ENCODE measurements at regions not wholly inside any gene's neighbourhood (a gene's known extent, or its start where the extent isn't known, plus 50 kb on each side); places are given as distances from the start of the nearest gene placed in this dataset.

DNA sequence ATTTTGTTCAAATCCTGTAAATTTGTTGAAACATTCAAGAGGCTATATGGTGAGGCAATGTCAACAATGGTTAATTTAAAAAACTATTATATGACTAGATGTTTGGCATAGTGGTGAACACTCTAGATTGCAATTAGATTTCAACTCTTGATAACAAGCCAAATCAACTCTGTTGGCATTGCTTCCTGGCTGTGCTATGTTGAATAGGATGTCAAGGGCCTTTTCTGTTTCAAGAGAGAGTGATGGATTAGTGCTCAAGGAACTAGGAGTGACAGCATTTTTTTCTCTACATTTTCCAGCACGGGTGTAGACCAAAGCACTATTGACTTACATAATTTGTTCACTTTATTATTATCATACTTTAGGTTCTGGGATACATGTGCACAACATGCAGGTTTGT lies 172.4 kb upstream of the KCNH7 start:
- H3K4me2 ChIP-seq (ENCODE audit: low read length) = no peak overlapping the region
- no peaks in the 10 kb centered on the region for H3K79me2 ChIP-seq (ENCODE audit: low read length)
- no peak for TF ChIP-seq EZH2phosphoT487 (IDR thresholded peaks at IDR 0.05; ENCODE audit: low read depth)
- TF ChIP-seq, protein P1, sequence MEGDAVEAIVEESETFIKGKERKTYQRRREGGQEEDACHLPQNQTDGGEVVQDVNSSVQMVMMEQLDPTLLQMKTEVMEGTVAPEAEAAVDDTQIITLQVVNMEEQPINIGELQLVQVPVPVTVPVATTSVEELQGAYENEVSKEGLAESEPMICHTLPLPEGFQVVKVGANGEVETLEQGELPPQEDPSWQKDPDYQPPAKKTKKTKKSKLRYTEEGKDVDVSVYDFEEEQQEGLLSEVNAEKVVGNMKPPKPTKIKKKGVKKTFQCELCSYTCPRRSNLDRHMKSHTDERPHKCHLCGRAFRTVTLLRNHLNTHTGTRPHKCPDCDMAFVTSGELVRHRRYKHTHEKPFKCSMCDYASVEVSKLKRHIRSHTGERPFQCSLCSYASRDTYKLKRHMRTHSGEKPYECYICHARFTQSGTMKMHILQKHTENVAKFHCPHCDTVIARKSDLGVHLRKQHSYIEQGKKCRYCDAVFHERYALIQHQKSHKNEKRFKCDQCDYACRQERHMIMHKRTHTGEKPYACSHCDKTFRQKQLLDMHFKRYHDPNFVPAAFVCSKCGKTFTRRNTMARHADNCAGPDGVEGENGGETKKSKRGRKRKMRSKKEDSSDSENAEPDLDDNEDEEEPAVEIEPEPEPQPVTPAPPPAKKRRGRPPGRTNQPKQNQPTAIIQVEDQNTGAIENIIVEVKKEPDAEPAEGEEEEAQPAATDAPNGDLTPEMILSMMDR (IDR thresholded peaks at IDR 0.05; ENCODE audit: low read depth, low read length) = no peak
- H3K4me1 ChIP-seq (ENCODE audit: low read length) = no peaks in the 10 kb centered on the region
- no peaks in the 10 kb centered on the region for H3K36me3 ChIP-seq (replicated peaks; ENCODE audit: low read depth, low read length)
- H4K20me1 ChIP-seq (ENCODE audit: insufficient read depth, low read length) = no peaks in the 10 kb centered on the region
- H2AFZ ChIP-seq (ENCODE audit: low read depth, low read length) = no peak overlapping the region
- no peaks in the 10 kb centered on the region for H3K27me3 ChIP-seq (ENCODE audit: low read depth, low read length)
- H3K9ac ChIP-seq (ENCODE audit: low read length) = no peak overlapping the region
- no peak overlapping the region for H3K4me3 ChIP-seq (ENCODE audit: low read length)
- no peak overlapping the region for H3K27ac ChIP-seq (ENCODE audit: low read length)
- no peaks in the 10 kb centered on the region for H3K9me3 ChIP-seq (ENCODE audit: insufficient read depth, low read length)

DNA sequence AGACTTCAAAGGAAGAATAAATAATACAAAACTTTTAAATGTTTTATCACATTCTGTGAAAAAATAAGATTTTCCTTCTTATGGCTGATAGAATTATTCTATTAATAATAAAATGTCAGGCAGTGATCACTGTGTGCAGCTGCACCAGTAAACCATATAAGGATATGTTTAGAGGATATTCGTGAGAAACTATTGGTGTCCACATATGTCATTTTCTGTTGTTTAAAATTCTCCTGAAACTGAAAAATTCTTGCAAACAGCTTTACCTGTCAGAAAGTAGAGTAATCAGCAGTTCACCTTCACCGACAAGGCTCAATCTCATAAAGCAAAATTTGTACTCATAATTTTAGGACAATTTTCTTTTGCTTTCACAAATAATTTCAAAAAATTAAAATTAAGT lies 170.1 kb upstream of the KCNH7 start:
- Histone ChIP-seq H3K27ac (ENCODE audit: low read length) (no peak overlapping the region), H3K4me1 (ENCODE audit: low read length) (no peaks in the 10 kb centered on the region), H3K4me2 (ENCODE audit: low read length) (no peak overlapping the region), H3K27me3 (ENCODE audit: low read depth, low read length) (no peaks in the 10 kb centered on the region), H3K4me3 (ENCODE audit: low read length) (no peak overlapping the region), H3K9ac (ENCODE audit: low read length) (no peak overlapping the region), H3K9me3 (ENCODE audit: insufficient read depth, low read length) (no peaks in the 10 kb centered on the region), H2AFZ (ENCODE audit: low read depth, low read length) (no peak overlapping the region), H3K79me2 (ENCODE audit: low read length) (no peaks in the 10 kb centered on the region), H4K20me1 (ENCODE audit: insufficient read depth, low read length) (no peaks in the 10 kb centered on the region), H3K36me3 (replicated peaks; ENCODE audit: low read depth, low read length) (no peaks in the 10 kb centered on the region)
- TF ChIP-seq, protein P1 (IDR thresholded peaks at IDR 0.05; ENCODE audit: low read depth, low read length) = no peak
- no peak for TF ChIP-seq EZH2phosphoT487 (IDR thresholded peaks at IDR 0.05; ENCODE audit: low read depth)

DNA sequence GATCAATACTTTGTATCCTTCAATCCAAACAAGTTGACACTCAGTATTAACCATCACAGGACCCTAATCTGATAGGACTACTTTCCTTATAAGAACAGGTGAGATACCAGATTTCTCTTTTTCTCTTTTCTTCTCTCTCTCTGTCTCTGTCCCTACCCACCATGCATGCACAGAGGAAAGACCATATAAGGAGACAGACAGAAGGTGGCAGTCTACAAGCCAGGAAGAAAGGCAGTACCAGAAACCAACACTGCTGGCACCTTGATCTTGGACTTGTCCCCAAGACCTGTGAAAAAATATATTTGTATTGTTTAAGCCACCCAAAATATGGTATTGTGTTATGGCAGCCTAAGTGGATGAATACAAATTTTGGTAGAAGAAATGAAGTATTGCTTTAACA lies 156.2 kb upstream of the KCNH7 start:
- H3K9ac ChIP-seq (ENCODE audit: low read length) = no peak overlapping the region
- H3K4me3 ChIP-seq (ENCODE audit: low read length) = no peak overlapping the region
- no peak overlapping the region for H3K27ac ChIP-seq (ENCODE audit: low read length)
- no peaks in the 10 kb centered on the region for H3K36me3 ChIP-seq (replicated peaks; ENCODE audit: low read depth, low read length)
- no peaks in the 10 kb centered on the region for H3K4me1 ChIP-seq (ENCODE audit: low read length)
- H3K79me2 ChIP-seq (ENCODE audit: low read length) = no peaks in the 10 kb centered on the region
- no peaks in the 10 kb centered on the region for H3K9me3 ChIP-seq (ENCODE audit: insufficient read depth, low read length)
- no peak overlapping the region for H3K4me2 ChIP-seq (ENCODE audit: low read length)
- H4K20me1 ChIP-seq (ENCODE audit: insufficient read depth, low read length) = no peaks in the 10 kb centered on the region
- H3K27me3 ChIP-seq (ENCODE audit: low read depth, low read length) = no peaks in the 10 kb centered on the region
- H2AFZ ChIP-seq (ENCODE audit: low read depth, low read length) = no peak overlapping the region
- TF ChIP-seq EZH2phosphoT487 (IDR thresholded peaks at IDR 0.05; ENCODE audit: low read depth) = no peak
- TF ChIP-seq, protein P1 (IDR thresholded peaks at IDR 0.05; ENCODE audit: low read depth, low read length) = no peak

DNA sequence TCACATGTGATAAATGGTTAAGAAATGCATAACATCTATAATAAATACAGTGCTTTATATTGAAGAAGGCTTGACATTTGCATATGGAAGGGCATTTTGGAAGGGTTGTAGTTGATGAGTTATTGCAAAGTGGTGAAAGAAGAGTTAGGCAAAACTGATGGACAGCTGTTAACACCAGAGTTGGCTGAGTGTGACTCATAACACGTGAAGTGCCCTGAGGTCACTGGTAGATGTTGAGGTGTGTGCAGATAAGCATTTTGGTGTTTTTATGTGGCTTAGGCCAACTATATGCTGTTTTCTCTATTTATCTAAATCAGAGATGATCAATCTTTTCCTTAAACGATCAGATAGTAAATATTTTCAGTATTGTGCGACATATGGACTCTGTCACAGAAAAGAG lies 154.3 kb upstream of the KCNH7 start:
- H3K4me1 ChIP-seq (ENCODE audit: low read length) = no peaks in the 10 kb centered on the region
- H4K20me1 ChIP-seq (ENCODE audit: insufficient read depth, low read length) = no peaks in the 10 kb centered on the region
- H3K4me2 ChIP-seq (ENCODE audit: low read length) = no peak overlapping the region
- no peak overlapping the region for H2AFZ ChIP-seq (ENCODE audit: low read depth, low read length)
- H3K27me3 ChIP-seq (ENCODE audit: low read depth, low read length) = no peaks in the 10 kb centered on the region
- no peak overlapping the region for H3K4me3 ChIP-seq (ENCODE audit: low read length)
- no peaks in the 10 kb centered on the region for H3K36me3 ChIP-seq (replicated peaks; ENCODE audit: low read depth, low read length)
- TF ChIP-seq EZH2phosphoT487 (IDR thresholded peaks at IDR 0.05; ENCODE audit: low read depth) = no peak
- TF ChIP-seq, protein P1 (IDR thresholded peaks at IDR 0.05; ENCODE audit: low read depth, low read length) = no peak
- H3K9ac ChIP-seq (ENCODE audit: low read length) = no peak overlapping the region
- no peaks in the 10 kb centered on the region for H3K9me3 ChIP-seq (ENCODE audit: insufficient read depth, low read length)
- no peaks in the 10 kb centered on the region for H3K79me2 ChIP-seq (ENCODE audit: low read length)
- H3K27ac ChIP-seq (ENCODE audit: low read length) = no peak overlapping the region

Data from OCI-LY3 (cell line).